Thoracic aorta (tissue), 2 donors: ENCODE measurements at regions not wholly inside any gene's neighbourhood (a gene's known extent, or its start where the extent isn't known, plus 50 kb on each side); places are given as distances from the start of the nearest gene placed in this dataset.

Experiments
- ATAC-seq: fragments of 150-250 bp; one replicate; pipeline ENCODE4 v1.8.0; 2017; ENCODE audit warnings: low read depth; ENCODE audit not compliant: insufficient number of reproducible peaks, low FRiP score
- DNase-seq: peaks from one replicate; pipeline ENCODE4 v3.0.0-alpha.2; 2020; ENCODE audit warnings: low spot score
- H3K27ac ChIP-seq, 2 donors: fragments of 200-600 bp; sonication (generic); 1 replicate in 1 of 2; 2 replicates in 1 of 2; pipeline ENCODE4 v1.5.1; 2016; ENCODE audit warnings: mild to moderate bottlenecking in 2 of 2, moderate library complexity in 2 of 2
- H3K27me3 ChIP-seq: fragments of 200-600 bp; sonication (generic); replicated peaks from 2 replicates; pipeline ENCODE4 v1.6.0; 2016; ENCODE audit warnings: mild to moderate bottlenecking; ENCODE audit not compliant: insufficient read depth
- H3K36me3 ChIP-seq: fragments of 200-600 bp; sonication (generic); one replicate; pipeline ENCODE4 v1.5.1; 2016
- H3K4me1 ChIP-seq, 2 donors: fragments of 200-600 bp; sonication (generic); 1 replicate in 1 of 2; 2 replicates in 1 of 2; pipeline versions ENCODE4 v1.5.1 to v1.6.0; 2016; ENCODE audit warnings: low read depth in 2 of 2, mild to moderate bottlenecking in 1 of 2; ENCODE audit not compliant: control insufficient read depth in 1 of 2
- H3K4me3 ChIP-seq: fragments of 200-600 bp; sonication (generic); 2 replicates; pipeline ENCODE4 v1.5.1; 2016; ENCODE audit warnings: mild to moderate bottlenecking
- H3K9me3 ChIP-seq: fragments of 200-600 bp; sonication (generic); 2 replicates; pipeline ENCODE4 v1.5.1; 2016
- CTCF ChIP-seq: fragments of 200-600 bp; sonication (generic); IDR thresholded peaks from one replicate; pipeline ENCODE4 v1.5.1; 2019; ENCODE audit warnings: antibody characterized with exemption

- Histone ChIP-seq H3K27me3 (no peaks in the 10 kb centered on the region), H3K27ac (no peak overlapping the region), H3K4me1 (peaks cover 15 to 25% of the 10 kb centered on the region in 2 donors), H3K4me3 (no peak overlapping the region), H3K36me3 (no peaks in the 10 kb centered on the region), H3K9me3 (no peaks in the 10 kb centered on the region)
- DNase-seq (no peak), ATAC-seq (no peak)
- TF ChIP-seq CTCF, result no peak
These were observed 94.0 kb downstream of the MCFD2 start for GRCh38 chr2:46821600-46821999.

- TF ChIP-seq CTCF, result no peak
- no peaks in the 10 kb centered on the region for H3K27me3 ChIP-seq
- H3K9me3 ChIP-seq, result no peaks in the 10 kb centered on the region
- no peak for DNase-seq
- H3K27ac ChIP-seq, result peak overlapping the region; percentile 60 to 77
- H3K4me1 ChIP-seq, result peaks cover 24 to 53% of the 10 kb centered on the region in 2 donors
- no peak overlapping the region for H3K4me3 ChIP-seq
- no peak for ATAC-seq
- no peaks in the 10 kb centered on the region for H3K36me3 ChIP-seq
These were observed 96.8 kb downstream of the MCFD2 start for GRCh38 chr2:46818819-46819218.

GRCh38 chr2:46818141-46818621 is 97.4 kb downstream of the MCFD2 start:
- DNase-seq (peak; percentile 41), ATAC-seq (peak; percentile 69)
- Histone ChIP-seq H3K4me1 (peaks cover 30 to 59% of the 10 kb centered on the region in 2 donors), H3K4me3 (no peak overlapping the region), H3K27ac (peak overlapping the region; percentile 60 to 77), H3K27me3 (no peaks in the 10 kb centered on the region), H3K9me3 (no peaks in the 10 kb centered on the region), H3K36me3 (no peaks in the 10 kb centered on the region)
- TF ChIP-seq CTCF, result no peak

GRCh38 chr2:46816846-46817726 is 98.5 kb downstream of the MCFD2 start:
- H3K36me3 ChIP-seq, result no peaks in the 10 kb centered on the region
- TF ChIP-seq CTCF, result no peak
- H3K27me3 ChIP-seq, result no peaks in the 10 kb centered on the region
- H3K4me1 ChIP-seq, result peaks cover 38 to 70% of the 10 kb centered on the region in 2 donors
- DNase-seq (no peak), ATAC-seq (no peak)
- H3K4me3 ChIP-seq, result no peak overlapping the region
- no peaks in the 10 kb centered on the region for H3K9me3 ChIP-seq
- H3K27ac ChIP-seq, result peak overlapping the region; percentile 60 to 77

GRCh38 chr2:46816151-46816845 is 99.3 kb downstream of the MCFD2 start:
- H3K4me1 ChIP-seq, result peaks cover 41 to 78% of the 10 kb centered on the region in 2 donors
- H3K27me3 ChIP-seq, result no peaks in the 10 kb centered on the region
- no peak overlapping the region for H3K4me3 ChIP-seq
- no peaks in the 10 kb centered on the region for H3K9me3 ChIP-seq
- ATAC-seq, result no peak
- no peak for DNase-seq
- TF ChIP-seq CTCF, result no peak
- H3K27ac ChIP-seq, result no peak overlapping the region
- no peaks in the 10 kb centered on the region for H3K36me3 ChIP-seq
